Endodermal cell (in vitro differentiated cells): ENCODE measurements at regions not wholly inside any gene's neighbourhood (a gene's known extent, or its start where the extent isn't known, plus 50 kb on each side); places are given as distances from the start of the nearest gene placed in this dataset.

Source experiments
- DNase-seq: peaks from one replicate; pipeline ENCODE4 v3.0.0-alpha.2; 2017
- H3K27ac ChIP-seq: 2 replicates; pipeline ENCODE4 v1.5.1; 2013; ENCODE audit warnings: mild to moderate bottlenecking, low read depth, low read length, moderate library complexity
- H3K27me3 ChIP-seq: 2 replicates; pipeline ENCODE4 v1.6.1; 2013; ENCODE audit warnings: mild to moderate bottlenecking, low read length, moderate library complexity; ENCODE audit not compliant: insufficient read depth, control insufficient read depth, poor library complexity, severe bottlenecking
- H3K36me3 ChIP-seq: 2 replicates; pipeline ENCODE4 v1.7.0; 2013; ENCODE audit warnings: mild to moderate bottlenecking, low read length, moderate library complexity; ENCODE audit not compliant: control insufficient read depth, insufficient read depth
- H3K4me1 ChIP-seq: one replicate; pipeline ENCODE4 v1.7.0; 2013; ENCODE audit warnings: low read length; ENCODE audit not compliant: control insufficient read depth, insufficient read depth
- H3K4me3 ChIP-seq: 2 replicates; pipeline ENCODE4 v1.5.1; 2013; ENCODE audit warnings: mild to moderate bottlenecking, low read length, moderate library complexity
- H3K9ac ChIP-seq: 2 replicates; pipeline ENCODE4 v1.6.1; 2013; ENCODE audit warnings: mild to moderate bottlenecking, low read length, moderate library complexity; ENCODE audit not compliant: poor library complexity, severe bottlenecking; ENCODE audit errors: extremely low read depth
- H3K9me3 ChIP-seq: 2 replicates; pipeline ENCODE4 v1.6.1; 2013; ENCODE audit warnings: mild to moderate bottlenecking, low read length, moderate library complexity; ENCODE audit not compliant: control insufficient read depth
- H3K27ac Mint-ChIP-seq: 2 replicates; pipeline ENCODE4 v1.8.0; 2020; ENCODE audit warnings: mixed read lengths
- H3K27me3 Mint-ChIP-seq: 2 replicates; pipeline ENCODE4 v1.8.0; 2021; ENCODE audit warnings: mild to moderate bottlenecking, mixed read lengths; ENCODE audit not compliant: insufficient read depth
- H3K36me3 Mint-ChIP-seq: 2 replicates; pipeline ENCODE4 v1.8.0; 2020; ENCODE audit warnings: low read depth, mixed read lengths
- H3K4me1 Mint-ChIP-seq: 2 replicates; pipeline ENCODE4 v1.8.0; 2020; ENCODE audit warnings: mixed read lengths
- H3K4me3 Mint-ChIP-seq: 2 replicates; pipeline ENCODE4 v1.8.0; 2020; ENCODE audit warnings: mild to moderate bottlenecking, moderate library complexity, mixed read lengths
- H3K9me3 Mint-ChIP-seq: 2 replicates; pipeline ENCODE4 v1.8.0; 2020; ENCODE audit warnings: mild to moderate bottlenecking, mixed read lengths
- CTCF ChIP-seq: fragments of 200-600 bp; sonication (generic); conservative IDR thresholded peaks from 2 replicates; pipeline ENCODE4 v1.5.0; 2021; ENCODE audit warnings: antibody characterized with exemption, mild to moderate bottlenecking
- WGBS, 2 experiments: methylation state at CpG; one replicate each; pipeline versions ENCODE4 v1.1.5 to v1.1.7; 2013; ENCODE audit warnings: missing lambda C conversion rate in 2 of 2, mixed read lengths in 1 of 2; ENCODE audit not compliant: insufficient coverage in 1 of 2, insufficient read length in 1 of 2; 5-methylcytosine and 5-hydroxymethylcytosine counted together

- no peak for TF ChIP-seq CTCF
- Histone ChIP-seq H3K4me3 (no peak overlapping the region), H3K4me1 (no peaks in the 10 kb centered on the region), H3K9ac (no peak overlapping the region), H3K27me3 (no peaks in the 10 kb centered on the region), H3K36me3 (no peaks in the 10 kb centered on the region), H3K27ac (no peak overlapping the region), H3K9me3 (peaks cover 10% of the 10 kb centered on the region)
- H3K4me3 Mint-ChIP-seq, result no peak overlapping the region
- H3K27ac Mint-ChIP-seq, result no peak overlapping the region
- DNase-seq, result no peak
- peaks cover 4% of the 10 kb centered on the region for H3K4me1 Mint-ChIP-seq
- no peaks in the 10 kb centered on the region for H3K27me3 Mint-ChIP-seq
- WGBS, 2 experiments, result 93 to 100% methylated on average over 6 to 16 of the region's 16 CpGs
- H3K9me3 Mint-ChIP-seq, result peaks cover 17% of the 10 kb centered on the region
- H3K36me3 Mint-ChIP-seq, result no peaks in the 10 kb centered on the region
These were observed 130.6 kb downstream of the SEPTIN14 start for GRCh38 chr7:55731931-55732330.

GRCh38 chr7:55730197-55730596, 132.4 kb downstream of the SEPTIN14 start:
- Histone ChIP-seq H3K9me3 (peaks cover 10% of the 10 kb centered on the region), H3K27ac (no peak overlapping the region), H3K4me1 (no peaks in the 10 kb centered on the region), H3K27me3 (no peaks in the 10 kb centered on the region), H3K4me3 (no peak overlapping the region), H3K36me3 (no peaks in the 10 kb centered on the region), H3K9ac (no peak overlapping the region)
- no peak overlapping the region for H3K4me3 Mint-ChIP-seq
- no peaks in the 10 kb centered on the region for H3K27me3 Mint-ChIP-seq
- DNase-seq, result no peak
- no peaks in the 10 kb centered on the region for H3K36me3 Mint-ChIP-seq
- 87% methylated on average over 2 of the region's 2 CpGs; no CpG with 5 or more reads in 1 of the 2 experiments for WGBS, 2 experiments
- H3K27ac Mint-ChIP-seq, result no peak overlapping the region
- no peak for TF ChIP-seq CTCF
- H3K4me1 Mint-ChIP-seq, result peaks cover 4% of the 10 kb centered on the region
- H3K9me3 Mint-ChIP-seq, result peaks cover 17% of the 10 kb centered on the region

DNA sequence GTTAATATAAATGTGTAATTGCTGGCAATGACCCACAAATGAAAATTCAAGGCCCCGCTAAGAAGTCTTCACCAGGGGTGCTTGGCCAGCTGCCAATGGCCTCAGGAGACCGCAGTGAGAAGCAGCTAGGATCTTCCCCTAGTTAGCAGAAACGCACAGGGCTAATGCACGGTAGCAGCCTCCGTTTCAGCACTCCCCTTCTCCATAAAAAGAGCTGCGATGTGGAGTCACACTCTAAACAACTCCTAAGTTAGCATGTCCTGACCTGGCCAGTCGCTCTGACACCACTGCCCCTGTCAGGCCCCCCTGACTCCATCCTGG, 139.0 kb downstream of the SEPTIN14 start:
- Histone ChIP-seq H3K4me1 (no peaks in the 10 kb centered on the region), H3K27ac (no peak overlapping the region), H3K9ac (no peak overlapping the region), H3K4me3 (no peak overlapping the region), H3K9me3 (no peaks in the 10 kb centered on the region), H3K27me3 (no peaks in the 10 kb centered on the region), H3K36me3 (no peaks in the 10 kb centered on the region)
- TF ChIP-seq CTCF, result no peak
- Mint-ChIP-seq H3K4me3 (no peak overlapping the region), H3K9me3 (no peaks in the 10 kb centered on the region), H3K4me1 (no peaks in the 10 kb centered on the region), H3K27me3 (no peaks in the 10 kb centered on the region), H3K36me3 (no peaks in the 10 kb centered on the region), H3K27ac (no peak overlapping the region)
- no peak for DNase-seq
- 86 to 89% methylated on average over 7 of the region's 7 CpGs for WGBS, 2 experiments
